Ishikawa (cell line): ENCODE measurements at regions not wholly inside any gene's neighbourhood (a gene's known extent, or its start where the extent isn't known, plus 50 kb on each side); places are given as distances from the start of the nearest gene placed in this dataset.

ENCODE experiments used
- MAX ChIP-seq: IDR thresholded peaks from 2 replicates; pipeline ENCODE4 v1.6.1; 2012
- RAD21 ChIP-seq: IDR thresholded peaks from 2 replicates; pipeline ENCODE4 v1.6.1; 2012; ENCODE audit warnings: low read depth
- TCF12 ChIP-seq: IDR thresholded peaks from 2 replicates; pipeline ENCODE4 v1.6.1; 2012; ENCODE audit warnings: low read depth
- YY1 ChIP-seq: IDR thresholded peaks from 2 replicates; pipeline ENCODE4 v1.6.1; 2012; ENCODE audit warnings: low read depth

- TF ChIP-seq MAX = no peak
- TF ChIP-seq TCF12 = no peak
- no peak for TF ChIP-seq YY1
- TF ChIP-seq RAD21 = no peak
Observed at GRCh38 chrX:1871887-1872286, 257.0 kb downstream of the ASMT start.
